Breast epithelium (tissue), 4 donors: ENCODE measurements at regions not wholly inside any gene's neighbourhood (a gene's known extent, or its start where the extent isn't known, plus 50 kb on each side); places are given as distances from the start of the nearest gene placed in this dataset.
"Not testable (repeated sequence)": the region's sequence is repeated elsewhere in the genome, so short reads cannot be mapped to it uniquely, and the experiment has no call there.

Experiments used
- DNase-seq, 2 donors: peaks; one replicate each; pipeline ENCODE4 v3.0.0-alpha.2; 2019; ENCODE audit warnings: low spot score in 2 of 2
- H3K27ac ChIP-seq, 2 donors: fragments of 200-600 bp; sonication (generic) in 1 of 2; one replicate each; pipeline ENCODE4 v1.5.1; 2016 to 2019; ENCODE audit warnings: mild to moderate bottlenecking in 1 of 2
- H3K27me3 ChIP-seq, 2 donors: fragments of 200-600 bp; sonication (generic) in 1 of 2; one replicate each; pipeline versions ENCODE4 v1.5.1 to v1.6.0; 2017 to 2019; ENCODE audit warnings: control low read depth in 1 of 2, mild to moderate bottlenecking in 1 of 2
- H3K36me3 ChIP-seq: fragments of 200-600 bp; one replicate; pipeline ENCODE4 v1.5.1; 2019
- H3K4me1 ChIP-seq, 2 donors: fragments of 200-600 bp; sonication (generic); one replicate each; pipeline ENCODE4 v1.5.1; 2016 to 2019; ENCODE audit warnings: control low read depth in 1 of 2
- H3K4me3 ChIP-seq, 3 donors: fragments of 200-600 bp; sonication (generic); 1 replicate in 2 of 3; 2 replicates in 1 of 3; pipeline ENCODE4 v1.5.1; 2016 to 2019; ENCODE audit warnings: mild to moderate bottlenecking in 3 of 3, moderate library complexity in 2 of 3
- H3K9me3 ChIP-seq, 2 donors: fragments of 200-600 bp; sonication (generic) in 1 of 2; one replicate each; pipeline ENCODE4 v1.5.1; 2016 to 2019; ENCODE audit warnings: control low read depth in 1 of 2
- POLR2A ChIP-seq: fragments of 450-650 bp; IDR thresholded peaks from one replicate; pipeline ENCODE4 v1.6.1; 2016; ENCODE audit warnings: antibody characterized with exemption, mild to moderate bottlenecking, moderate library complexity
- POLR2AphosphoS5 ChIP-seq, 3 donors: sonication (generic); formaldehyde crosslinking; IDR thresholded peaks; one replicate each; pipeline ENCODE4 v1.6.1; 2017; ENCODE audit warnings: antibody characterized with exemption in 3 of 3
- intact Hi-C: fragments of 100-400 bp; cut with DNase I; formaldehyde crosslinking; loops from one replicate; pipeline ENCODE4 v1.15.1; 2023; ENCODE audit warnings: low total_unique reads
- TF ChIP-seq, protein P1 (sequence below), 3 donors: fragments of 450-650 bp; IDR thresholded peaks; one replicate each; pipeline ENCODE4 v1.5.1; 2016 to 2017; ENCODE audit warnings: antibody characterized with exemption in 3 of 3, mild to moderate bottlenecking in 3 of 3, moderate library complexity in 3 of 3

DNA sequence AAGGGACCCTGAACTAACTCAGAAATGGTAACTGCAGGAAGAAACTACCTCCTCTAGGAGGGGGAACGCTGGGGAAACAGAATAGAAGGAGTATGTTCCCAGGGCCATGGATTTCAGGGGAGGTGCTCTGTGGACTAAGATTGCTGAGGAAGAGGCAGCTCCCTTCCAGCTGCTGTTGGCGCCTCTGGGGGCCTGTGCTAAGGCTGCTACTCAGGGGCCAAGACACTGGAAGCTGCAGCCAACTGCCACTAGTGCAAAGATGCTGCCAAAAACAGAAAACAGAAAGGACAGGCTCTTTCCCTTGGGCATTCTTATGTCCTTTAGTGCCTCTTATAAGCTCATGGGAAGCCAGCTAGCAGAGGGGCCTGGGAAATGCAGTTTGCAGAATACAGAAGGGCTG lies 58.0 kb upstream of the SGIP1 start:
- no peaks in the 10 kb centered on the region for H3K4me1 ChIP-seq
- H3K27ac ChIP-seq, result no peak overlapping the region
- no peak for TF ChIP-seq POLR2A
- TF ChIP-seq, protein P1, sequence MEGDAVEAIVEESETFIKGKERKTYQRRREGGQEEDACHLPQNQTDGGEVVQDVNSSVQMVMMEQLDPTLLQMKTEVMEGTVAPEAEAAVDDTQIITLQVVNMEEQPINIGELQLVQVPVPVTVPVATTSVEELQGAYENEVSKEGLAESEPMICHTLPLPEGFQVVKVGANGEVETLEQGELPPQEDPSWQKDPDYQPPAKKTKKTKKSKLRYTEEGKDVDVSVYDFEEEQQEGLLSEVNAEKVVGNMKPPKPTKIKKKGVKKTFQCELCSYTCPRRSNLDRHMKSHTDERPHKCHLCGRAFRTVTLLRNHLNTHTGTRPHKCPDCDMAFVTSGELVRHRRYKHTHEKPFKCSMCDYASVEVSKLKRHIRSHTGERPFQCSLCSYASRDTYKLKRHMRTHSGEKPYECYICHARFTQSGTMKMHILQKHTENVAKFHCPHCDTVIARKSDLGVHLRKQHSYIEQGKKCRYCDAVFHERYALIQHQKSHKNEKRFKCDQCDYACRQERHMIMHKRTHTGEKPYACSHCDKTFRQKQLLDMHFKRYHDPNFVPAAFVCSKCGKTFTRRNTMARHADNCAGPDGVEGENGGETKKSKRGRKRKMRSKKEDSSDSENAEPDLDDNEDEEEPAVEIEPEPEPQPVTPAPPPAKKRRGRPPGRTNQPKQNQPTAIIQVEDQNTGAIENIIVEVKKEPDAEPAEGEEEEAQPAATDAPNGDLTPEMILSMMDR (IDR thresholded peaks at IDR 0.05), result no peak
- TF ChIP-seq POLR2AphosphoS5 (IDR thresholded peaks at IDR 0.05), result no peak
- H3K4me3 ChIP-seq, result no peak overlapping the region
- intact Hi-C loops, result no loop called here
- no peak for DNase-seq
- no peaks in the 10 kb centered on the region for H3K36me3 ChIP-seq
- no peaks in the 10 kb centered on the region for H3K27me3 ChIP-seq
- peaks cover 0 to 4% of the 10 kb centered on the region in 2 donors for H3K9me3 ChIP-seq

DNA sequence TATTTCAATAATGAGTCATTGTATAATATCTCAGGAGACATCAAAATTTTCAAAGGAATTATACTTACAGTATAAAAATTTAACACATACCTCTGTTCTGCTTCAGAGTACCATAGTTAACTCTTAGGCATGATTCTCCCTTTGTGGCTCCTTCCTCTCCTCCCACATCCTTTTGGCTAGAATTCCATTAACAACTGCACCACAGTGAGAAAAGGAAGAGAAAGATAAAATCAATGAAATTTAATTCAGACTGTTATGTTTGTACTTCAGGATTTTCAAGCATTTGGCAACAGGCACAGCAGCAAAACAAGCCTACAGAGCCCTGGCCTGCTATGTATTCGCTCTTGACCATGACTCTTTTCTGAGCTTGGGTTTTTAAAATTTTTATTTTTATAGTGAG lies 57.2 kb upstream of the SGIP1 start:
- Histone ChIP-seq H3K36me3 (no peaks in the 10 kb centered on the region), H3K4me3 (no peak overlapping the region), H3K27me3 (no peaks in the 10 kb centered on the region), H3K4me1 (no peaks in the 10 kb centered on the region), H3K27ac (no peak overlapping the region), H3K9me3 (peaks cover 0 to 4% of the 10 kb centered on the region in 2 donors)
- no peak for DNase-seq
- TF ChIP-seq POLR2AphosphoS5 (IDR thresholded peaks at IDR 0.05) (no peak), POLR2A (no peak)
- TF ChIP-seq, protein P1 (IDR thresholded peaks at IDR 0.05), result no peak
- intact Hi-C loops, result no loop called here

DNA sequence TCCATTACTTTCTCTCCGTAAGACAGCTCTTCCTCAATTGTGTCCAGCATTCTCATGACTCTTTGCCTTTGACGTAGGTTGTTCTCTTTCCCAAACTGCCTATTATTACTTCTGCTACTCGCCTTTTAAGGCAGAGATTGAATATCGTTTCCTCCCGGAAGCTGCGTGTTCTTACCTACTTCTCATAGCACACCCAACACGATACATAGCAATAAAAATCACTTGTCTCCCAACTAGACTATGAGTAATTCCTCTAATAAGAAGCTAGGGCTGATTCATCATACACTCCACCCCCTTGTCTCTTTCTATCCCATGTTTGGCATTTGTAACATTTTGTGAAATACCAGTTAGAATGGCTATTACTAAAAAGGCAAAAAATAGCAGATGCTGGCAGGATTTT lies 55.8 kb upstream of the SGIP1 start:
- no peak for DNase-seq
- Histone ChIP-seq H3K27ac (no peak overlapping the region), H3K9me3 (peaks cover 0 to 4% of the 10 kb centered on the region in 2 donors), H3K4me3 (no peak overlapping the region), H3K4me1 (no peaks in the 10 kb centered on the region), H3K36me3 (no peaks in the 10 kb centered on the region), H3K27me3 (no peaks in the 10 kb centered on the region)
- intact Hi-C loops, result no loop called here
- TF ChIP-seq, protein P1 (IDR thresholded peaks at IDR 0.05), result no peak
- TF ChIP-seq POLR2A, result no peak
- no peak for TF ChIP-seq POLR2AphosphoS5 (IDR thresholded peaks at IDR 0.05)

DNA sequence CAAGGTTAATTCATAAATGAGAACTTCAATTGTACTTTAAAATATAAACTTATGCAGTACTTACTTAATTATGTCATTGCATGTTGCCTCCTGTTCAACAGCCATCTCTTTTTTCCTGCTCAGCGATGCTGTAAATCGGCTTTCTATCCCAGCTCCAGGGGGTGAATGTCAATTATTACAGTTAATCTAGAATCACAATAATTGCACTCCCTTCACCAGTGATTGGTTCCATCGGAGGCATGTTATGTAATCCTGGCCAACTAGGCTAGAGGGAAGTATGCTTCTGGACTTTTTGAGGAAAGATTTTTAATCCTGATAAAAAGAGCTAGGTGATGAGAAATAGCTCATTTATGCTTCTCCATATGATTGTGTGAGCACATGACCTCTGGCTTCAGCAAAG lies 53.8 kb upstream of the SGIP1 start:
- Histone ChIP-seq H3K27ac (no peak overlapping the region), H3K4me1 (no peaks in the 10 kb centered on the region), H3K4me3 (no peak overlapping the region), H3K27me3 (no peaks in the 10 kb centered on the region), H3K36me3 (no peaks in the 10 kb centered on the region), H3K9me3 (peaks cover 0 to 4% of the 10 kb centered on the region in 2 donors)
- intact Hi-C loops, result no loop called here
- DNase-seq, result no peak
- TF ChIP-seq POLR2AphosphoS5 (IDR thresholded peaks at IDR 0.05), result no peak
- no peak for TF ChIP-seq POLR2A
- TF ChIP-seq, protein P1 (IDR thresholded peaks at IDR 0.05), result no peak

DNA sequence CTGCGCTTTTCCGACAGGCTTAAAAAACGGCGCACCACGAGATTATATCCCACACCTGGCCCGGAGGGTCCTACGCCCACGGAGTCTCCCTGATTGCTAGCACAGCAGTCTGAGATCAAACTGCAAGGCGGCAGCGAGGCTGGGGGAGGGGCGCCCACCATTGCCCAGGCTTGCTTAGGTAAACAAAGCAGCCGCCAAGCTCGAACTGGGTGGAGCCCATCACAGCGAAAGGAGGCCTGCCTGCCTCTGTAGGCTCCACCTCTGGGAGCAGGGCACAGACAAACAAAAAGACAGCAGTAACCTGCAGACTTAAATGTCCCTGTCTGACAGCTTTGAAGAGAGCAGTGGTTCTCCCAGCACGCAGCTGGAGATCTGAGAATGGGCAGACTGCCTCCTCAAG lies 52.7 kb upstream of the SGIP1 start:
- H3K4me1 ChIP-seq, H3K4me3 ChIP-seq, H3K27me3 ChIP-seq, H3K36me3 ChIP-seq, intact Hi-C loops, H3K27ac ChIP-seq, DNase-seq, H3K9me3 ChIP-seq: not testable (repeated sequence)
